H1 (cell line): ENCODE measurements at regions not wholly inside any gene's neighbourhood (a gene's known extent, or its start where the extent isn't known, plus 50 kb on each side); places are given as distances from the start of the nearest gene placed in this dataset.

Experiments
- BACH1 ChIP-seq: IDR thresholded peaks from 2 replicates; pipeline ENCODE4 v1.6.1; 2012; ENCODE audit warnings: low read length, improper control_type of control experiment
- CHD1 ChIP-seq: IDR thresholded peaks from 2 replicates; pipeline ENCODE4 v1.6.1; 2012; ENCODE audit warnings: low read depth, low read length, improper control_type of control experiment
- CHD2 ChIP-seq: IDR thresholded peaks from 2 replicates; pipeline ENCODE4 v1.6.1; 2012; ENCODE audit warnings: low read length, improper control_type of control experiment
- CREB1 ChIP-seq: IDR thresholded peaks from 2 replicates; pipeline ENCODE4 v1.6.1; 2012; ENCODE audit warnings: inconsistent platforms
- GTF2F1 ChIP-seq: IDR thresholded peaks from 2 replicates; pipeline ENCODE4 v1.6.1; 2012; ENCODE audit warnings: low read depth, low read length, improper control_type of control experiment, borderline replicate concordance
- HDAC6 ChIP-seq: IDR thresholded peaks from one replicate; pipeline ENCODE4 v1.7.1; 2012; ENCODE audit warnings: low read depth, mild to moderate bottlenecking, inconsistent platforms, low read length, moderate library complexity
- JUND ChIP-seq: IDR thresholded peaks from 2 replicates; pipeline ENCODE4 v1.6.1; 2011; ENCODE audit warnings: mild to moderate bottlenecking, improper control_type of control experiment, low read length
- PHF8 ChIP-seq: fragments of 200-600 bp; sonication (generic); conservative IDR thresholded peaks from 2 replicates; pipeline ENCODE4 v1.7.1; 2012; ENCODE audit warnings: low read depth, mild to moderate bottlenecking, inconsistent platforms, low read length, moderate library complexity
- RFX5 ChIP-seq: IDR thresholded peaks from 2 replicates; pipeline ENCODE4 v1.6.1; 2011; ENCODE audit warnings: low read depth, low read length, improper control_type of control experiment, borderline replicate concordance
- SIN3A ChIP-seq, 2 experiments: IDR thresholded peaks in 1 of 2; conservative IDR thresholded peaks in 1 of 2; 2 replicates each; pipeline ENCODE4 v1.6.1; 2011 to 2012; ENCODE audit warnings: low read length in 2 of 2, improper control_type of control experiment in 1 of 2, low read depth in 1 of 2, mild to moderate bottlenecking in 1 of 2
- SP1 ChIP-seq: IDR thresholded peaks from 2 replicates; pipeline ENCODE4 v1.6.1; 2011; ENCODE audit warnings: low read depth, low read length
- TAF1 ChIP-seq: IDR thresholded peaks from 2 replicates; pipeline ENCODE4 v1.6.1; 2011; ENCODE audit warnings: mild to moderate bottlenecking, low read depth, low read length

DNA sequence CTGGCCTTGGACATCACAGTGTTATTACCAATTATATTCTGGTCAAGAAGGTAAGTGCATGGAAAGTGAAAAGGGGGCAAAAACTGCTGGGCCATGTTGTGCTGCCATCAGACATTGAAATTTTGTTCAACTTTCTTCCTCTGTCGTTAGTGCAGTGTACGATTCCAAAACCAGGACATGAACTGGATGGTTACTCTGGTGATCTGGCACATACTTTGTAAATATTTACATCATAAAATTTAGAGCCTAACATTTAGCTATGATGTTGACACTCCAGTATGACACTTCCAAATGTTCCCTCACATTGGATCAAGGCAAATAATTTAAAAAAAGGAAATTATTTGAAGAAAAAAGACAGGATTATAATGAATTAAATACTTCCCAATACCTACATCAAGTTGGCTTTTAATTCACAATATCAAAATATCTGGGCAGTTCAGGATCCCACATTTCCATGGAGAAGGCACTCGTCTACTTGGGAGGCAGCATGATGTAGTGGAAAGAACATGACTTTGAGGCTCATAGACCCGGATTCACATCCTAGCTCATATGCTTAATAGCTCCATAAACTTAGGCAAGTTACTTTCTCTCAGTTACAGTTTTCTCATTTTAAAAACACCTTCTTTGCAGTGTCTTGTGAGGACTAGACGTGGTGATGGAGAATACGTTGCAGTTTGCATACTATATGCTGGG is 342.5 kb upstream of the MPDZ start (continued):
- TF ChIP-seq SIN3A (conservative IDR thresholded peaks at IDR 0.05 in 1 of 2, IDR thresholded peaks at IDR 0.05 in 1 of 2; ENCODE audit: low read depth in 1 of 2, low read length in 2 of 2) (no peak), BACH1 (no peak), GTF2F1 (no peak), CHD2 (no peak), PHF8 (no peak), HDAC6 (no peak), JUND (no peak), SP1 (no peak), CHD1 (no peak), CREB1 (no peak), TAF1 (no peak), RFX5 (no peak)
